H1 (cell line): ENCODE measurements at regions not wholly inside any gene's neighbourhood (a gene's known extent, or its start where the extent isn't known, plus 50 kb on each side); places are given as distances from the start of the nearest gene placed in this dataset.
"Not testable (repeated sequence)": the region's sequence is repeated elsewhere in the genome, so short reads cannot be mapped to it uniquely, and the experiment has no call there.

Experiments used
- CTCF ChIA-PET: fragments of 300-600 bp; sonication (Branson Sonifier 250); formaldehyde crosslinking; loops from one replicate; lab custom pipeline; 2021; ENCODE audit not compliant: partially characterized antibody; lab: Charles Lee
- POLR2A ChIA-PET: fragments of 300-600 bp; sonication (Branson Sonifier 250); formaldehyde crosslinking; loops from one replicate; lab custom pipeline; 2021; ENCODE audit warnings: inconsistent platforms; ENCODE audit not compliant: partially characterized antibody; lab: Charles Lee
- DNase-seq, 2 experiments: peaks; one replicate each; pipeline versions ENCODE4 v3.0.0 to v3.0.0-alpha.2; 2010 to 2022; ENCODE audit warnings: low spot score in 2 of 2, low read depth in 1 of 2, mixed read lengths in 1 of 2
- FAIRE-seq: peaks from 2 replicates; lab custom pipeline; 2011; peaks lifted over from hg19 to GRCh38; lab: Jason Lieb, UNC
- H2AFZ ChIP-seq: 2 replicates; pipeline ENCODE4 v1.8.1; 2012; ENCODE audit warnings: low read length, inconsistent platforms
- H2AK5ac ChIP-seq: 2 replicates; pipeline ENCODE4 v1.6.1; 2013; ENCODE audit warnings: low read depth, low read length
- H2BK120ac ChIP-seq: replicated peaks from 2 replicates; pipeline ENCODE3; 2013; ENCODE audit warnings: low read depth, low read length, inconsistent platforms
- H2BK12ac ChIP-seq: 2 replicates; pipeline ENCODE4 v1.6.1; 2013; ENCODE audit warnings: low read depth, low read length
- H2BK15ac ChIP-seq: 2 replicates; pipeline ENCODE4 v1.6.1; 2013; ENCODE audit warnings: low read length
- H2BK20ac ChIP-seq: 2 replicates; pipeline ENCODE4 v1.6.1; 2013; ENCODE audit warnings: low read length
- H2BK5ac ChIP-seq: 2 replicates; pipeline ENCODE4 v1.6.1; 2013; ENCODE audit warnings: low read depth, low read length
- H3K14ac ChIP-seq: 2 replicates; pipeline ENCODE4 v1.6.1; 2013; ENCODE audit warnings: inconsistent platforms; ENCODE audit not compliant: insufficient read length
- H3K18ac ChIP-seq: 2 replicates; pipeline ENCODE4 v1.6.1; 2013; ENCODE audit warnings: low read length; ENCODE audit errors: extremely low read depth
- H3K23ac ChIP-seq: 2 replicates; pipeline ENCODE4 v1.6.1; 2013; ENCODE audit warnings: inconsistent platforms; ENCODE audit not compliant: insufficient read length
- H3K23me2 ChIP-seq: 2 replicates; pipeline ENCODE4 v1.6.1; 2013; ENCODE audit warnings: low read depth, low read length
- H3K27ac ChIP-seq: 2 replicates; pipeline ENCODE4 v1.6.1; 2011; ENCODE audit warnings: low read depth, low read length, inconsistent platforms
- H3K27me3 ChIP-seq, 4 experiments: replicated peaks in 1 of 4; 1 replicate in 1 of 4; 2 replicates in 3 of 4; pipeline versions ENCODE4 v1.6.1 to v1.8.1; 2011 to 2013; ENCODE audit warnings: low read length in 3 of 4, mild to moderate bottlenecking in 3 of 4, inconsistent platforms in 2 of 4, mixed read lengths in 2 of 4, moderate library complexity in 1 of 4; ENCODE audit not compliant: control insufficient read depth in 3 of 4, insufficient read depth in 3 of 4; ENCODE audit errors: extremely low read depth in 1 of 4
- H3K36me3 ChIP-seq, 4 experiments: 2 replicates each; pipeline versions ENCODE4 v1.6.1 to v1.8.1; 2011 to 2013; ENCODE audit warnings: mild to moderate bottlenecking in 4 of 4, low read length in 3 of 4, moderate library complexity in 2 of 4, control low read depth in 1 of 4, inconsistent platforms in 1 of 4; ENCODE audit not compliant: insufficient read depth in 4 of 4, control insufficient read depth in 2 of 4
- H3K4ac ChIP-seq: replicated peaks from 2 replicates; pipeline ENCODE3; 2013; ENCODE audit warnings: low read length, low read depth, mixed read lengths, inconsistent platforms; ENCODE audit not compliant: insufficient read length
- H3K4me1 ChIP-seq, 4 experiments: replicated peaks in 1 of 4; 1 replicate in 1 of 4; 2 replicates in 3 of 4; pipeline versions ENCODE4 v1.6.1 to v1.8.1; 2011 to 2013; ENCODE audit warnings: low read length in 3 of 4, inconsistent platforms in 2 of 4, mixed read lengths in 1 of 4; ENCODE audit not compliant: insufficient read depth in 4 of 4, control insufficient read depth in 3 of 4
- H3K4me2 ChIP-seq, 2 experiments: 2 replicates each; pipeline versions ENCODE4 v1.6.1 to v1.8.1; 2011 to 2013; ENCODE audit warnings: low read depth in 2 of 2, low read length in 2 of 2, control low read depth in 1 of 2, inconsistent platforms in 1 of 2, mild to moderate bottlenecking in 1 of 2; ENCODE audit not compliant: insufficient read depth in 1 of 2
- H3K4me3 ChIP-seq, 4 experiments: fragments of 200-600, 300-600 bp in 1 of 4; sonication (generic), shearing (Covaris generic), sonication (Bioruptor Twin) in 1 of 4; 2 replicates each; pipeline versions ENCODE4 v1.5.1 to v1.8.1; 2011 to 2016; ENCODE audit warnings: low read length in 4 of 4, low read depth in 3 of 4, control low read depth in 2 of 4, inconsistent platforms in 2 of 4, mild to moderate bottlenecking in 2 of 4, mixed read lengths in 1 of 4, moderate library complexity in 1 of 4; ENCODE audit not compliant: insufficient read depth in 2 of 4; ENCODE audit errors: extremely low read depth in 1 of 4
- H3K56ac ChIP-seq: replicated peaks from 2 replicates; pipeline ENCODE3; 2013; ENCODE audit warnings: low read depth, mild to moderate bottlenecking, mixed read lengths, low read length, inconsistent platforms; ENCODE audit not compliant: insufficient read length
- H3K79me1 ChIP-seq: 2 replicates; pipeline ENCODE4 v1.6.1; 2013; ENCODE audit warnings: low read depth, low read length, control low read depth
- H3K79me2 ChIP-seq, 2 experiments: 2 replicates each; pipeline versions ENCODE4 v1.6.1 to v1.8.1; 2012 to 2013; ENCODE audit warnings: low read length in 2 of 2, mild to moderate bottlenecking in 2 of 2, inconsistent platforms in 1 of 2; ENCODE audit not compliant: insufficient read depth in 2 of 2, control insufficient read depth in 1 of 2
- H3K9ac ChIP-seq, 4 experiments: replicated peaks in 1 of 4; 1 replicate in 1 of 4; 2 replicates in 3 of 4; pipeline versions ENCODE4 v1.6.1 to v1.8.1; 2011 to 2013; ENCODE audit warnings: low read depth in 3 of 4, low read length in 3 of 4, control low read depth in 2 of 4, mild to moderate bottlenecking in 2 of 4, moderate library complexity in 2 of 4, inconsistent platforms in 1 of 4; ENCODE audit errors: extremely low read depth in 1 of 4
- H3K9me3 ChIP-seq, 2 experiments: 2 replicates each; pipeline versions ENCODE4 v1.6.1 to v1.8.1; 2012 to 2013; ENCODE audit warnings: mild to moderate bottlenecking in 2 of 2, moderate library complexity in 2 of 2, control low read depth in 1 of 2, inconsistent platforms in 1 of 2, low read depth in 1 of 2, low read length in 1 of 2, mixed read lengths in 1 of 2; ENCODE audit not compliant: insufficient read depth in 2 of 2
- H4K20me1 ChIP-seq, 2 experiments: replicated peaks in 1 of 2; 2 replicates each; pipeline versions ENCODE3 to v1.8.1; 2011 to 2013; ENCODE audit warnings: inconsistent platforms in 2 of 2, low read length in 2 of 2, mild to moderate bottlenecking in 1 of 2; ENCODE audit not compliant: insufficient read depth in 2 of 2, control insufficient read depth in 1 of 2
- H4K5ac ChIP-seq: 2 replicates; pipeline ENCODE4 v1.6.1; 2013; ENCODE audit warnings: low read length, low read depth, mixed read lengths, inconsistent platforms; ENCODE audit not compliant: insufficient read length
- H4K8ac ChIP-seq: 2 replicates; pipeline ENCODE4 v1.8.0; 2013; ENCODE audit warnings: mild to moderate bottlenecking, moderate library complexity, low read length, inconsistent platforms; ENCODE audit not compliant: insufficient read depth; ENCODE audit errors: extremely low read depth
- H4K91ac ChIP-seq: replicated peaks from 2 replicates; pipeline ENCODE3; 2013; ENCODE audit warnings: low read length, mixed read lengths, inconsistent platforms; ENCODE audit not compliant: insufficient read length
- RAD21 ChIP-seq, 2 experiments: IDR thresholded peaks in 1 of 2; conservative IDR thresholded peaks in 1 of 2; 2 replicates each; pipeline ENCODE4 v1.6.1; 2011; ENCODE audit warnings: low read depth in 2 of 2, low read length in 2 of 2, improper control_type of control experiment in 1 of 2, inconsistent platforms in 1 of 2, mild to moderate bottlenecking in 1 of 2, moderate library complexity in 1 of 2
- WGBS, 2 experiments: shearing (Covaris generic) in 1 of 2; methylation state at CpG; one replicate each; pipeline versions ENCODE4 v1.1.6 to v1.1.7; 2013 to 2015; ENCODE audit warnings: low lambda C conversion rate in 2 of 2, mixed read lengths in 2 of 2, inconsistent platforms in 1 of 2, low coverage in 1 of 2, missing lambda C conversion rate in 1 of 2; ENCODE audit not compliant: insufficient replicate concordance in 2 of 2, insufficient coverage in 1 of 2, insufficient read length in 1 of 2; ENCODE audit errors: extremely low coverage in 1 of 2, missing lambda C conversion rate in 1 of 2; 5-methylcytosine and 5-hydroxymethylcytosine counted together
- TF ChIP-seq, protein P1 (sequence below), 3 experiments: IDR thresholded peaks; 1 replicate in 2 of 3; 2 replicates in 1 of 3; pipeline versions ENCODE4 v1.5.1 to v1.6.1; 2011; ENCODE audit warnings: low read length in 3 of 3, mild to moderate bottlenecking in 3 of 3, inconsistent platforms in 2 of 3, low read depth in 1 of 3, moderate library complexity in 1 of 3; ENCODE audit not compliant: insufficient read depth in 1 of 3; ENCODE audit errors: control extremely low read depth in 1 of 3

DNA sequence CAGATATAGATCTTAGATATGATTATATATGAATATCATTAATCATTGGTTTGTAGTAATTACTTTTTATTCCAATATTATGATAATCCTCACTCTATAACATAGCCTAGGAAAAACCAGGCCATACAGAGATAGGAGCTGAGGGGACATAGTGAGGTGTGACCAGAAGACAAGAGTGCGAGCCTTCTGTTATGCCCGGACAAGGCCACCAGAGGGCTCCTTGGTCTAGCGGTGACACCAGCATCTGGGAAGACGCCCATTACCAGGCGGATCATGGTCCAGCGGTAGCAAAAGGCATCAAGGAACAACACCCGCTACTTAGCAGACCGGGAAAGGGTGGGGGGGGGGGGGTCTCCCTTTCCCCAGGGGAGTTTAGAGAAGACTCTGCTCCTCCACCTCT lies 96.4 kb upstream of the WSB1 start:
- peak; percentile 40 to 51 for TF ChIP-seq RAD21 (IDR thresholded peaks at IDR 0.05 in 1 of 2, conservative IDR thresholded peaks at IDR 0.05 in 1 of 2; ENCODE audit: low read depth in 2 of 2, low read length in 2 of 2)
- TF ChIP-seq, protein P1, sequence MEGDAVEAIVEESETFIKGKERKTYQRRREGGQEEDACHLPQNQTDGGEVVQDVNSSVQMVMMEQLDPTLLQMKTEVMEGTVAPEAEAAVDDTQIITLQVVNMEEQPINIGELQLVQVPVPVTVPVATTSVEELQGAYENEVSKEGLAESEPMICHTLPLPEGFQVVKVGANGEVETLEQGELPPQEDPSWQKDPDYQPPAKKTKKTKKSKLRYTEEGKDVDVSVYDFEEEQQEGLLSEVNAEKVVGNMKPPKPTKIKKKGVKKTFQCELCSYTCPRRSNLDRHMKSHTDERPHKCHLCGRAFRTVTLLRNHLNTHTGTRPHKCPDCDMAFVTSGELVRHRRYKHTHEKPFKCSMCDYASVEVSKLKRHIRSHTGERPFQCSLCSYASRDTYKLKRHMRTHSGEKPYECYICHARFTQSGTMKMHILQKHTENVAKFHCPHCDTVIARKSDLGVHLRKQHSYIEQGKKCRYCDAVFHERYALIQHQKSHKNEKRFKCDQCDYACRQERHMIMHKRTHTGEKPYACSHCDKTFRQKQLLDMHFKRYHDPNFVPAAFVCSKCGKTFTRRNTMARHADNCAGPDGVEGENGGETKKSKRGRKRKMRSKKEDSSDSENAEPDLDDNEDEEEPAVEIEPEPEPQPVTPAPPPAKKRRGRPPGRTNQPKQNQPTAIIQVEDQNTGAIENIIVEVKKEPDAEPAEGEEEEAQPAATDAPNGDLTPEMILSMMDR (IDR thresholded peaks at IDR 0.05; ENCODE audit: control extremely low read depth in 1 of 3, insufficient read depth in 1 of 3, low read depth in 1 of 3, low read length in 3 of 3): peak; percentile 40 to 49 (median 42)
- TF ChIP-seq, all 59 proteins: peak for 2; not testable (repeated sequence) for 57
- H2AFZ ChIP-seq, H2BK5ac ChIP-seq, H2BK12ac ChIP-seq, H3K27me3 ChIP-seq, FAIRE-seq, H3K18ac ChIP-seq, H4K8ac ChIP-seq, H3K4me1 ChIP-seq, POLR2A ChIA-PET, H2BK20ac ChIP-seq, H3K23me2 ChIP-seq, H3K4me3 ChIP-seq, H3K14ac ChIP-seq, H3K27ac ChIP-seq, H3K79me1 ChIP-seq, H3K36me3 ChIP-seq, H3K56ac ChIP-seq, H4K91ac ChIP-seq, H2BK120ac ChIP-seq, H3K4ac ChIP-seq, H3K23ac ChIP-seq, H3K9ac ChIP-seq, H2AK5ac ChIP-seq, H3K4me2 ChIP-seq, H4K20me1 ChIP-seq, H2BK15ac ChIP-seq, H4K5ac ChIP-seq, H3K79me2 ChIP-seq: not testable (repeated sequence)
- CTCF ChIA-PET: interaction anchor here (1.2 to 1.5 kb wide), 2 partner anchors 9 to 183 kb away, joined by 3 read pairs; no protein-coding TSS in a partner anchor
- peak in 1 of 2 experiments; percentile 74 for DNase-seq
- 46% methylated on average over 8 of the region's 8 CpGs; no CpG with 5 or more reads in 1 of the 2 experiments for WGBS, 2 experiments
- H3K9me3 ChIP-seq: peaks cover 43 to 46% of the 10 kb centered on the region in 2 experiments
